Nephron (organoid): ENCODE measurements at regions not wholly inside any gene's neighbourhood (a gene's known extent, or its start where the extent isn't known, plus 50 kb on each side); places are given as distances from the start of the nearest gene placed in this dataset.

Experiments used
- H3K27ac Mint-ChIP-seq, 3 experiments: 2 replicates each; pipeline ENCODE4 v1.8.0; 2020; ENCODE audit warnings: mixed read lengths in 3 of 3, mild to moderate bottlenecking in 2 of 3, moderate library complexity in 1 of 3
- H3K27me3 Mint-ChIP-seq: 2 replicates; pipeline ENCODE4 v1.8.0; 2021; ENCODE audit warnings: low read depth, mild to moderate bottlenecking, moderate library complexity, mixed read lengths
- H3K36me3 Mint-ChIP-seq: 2 replicates; pipeline ENCODE4 v1.8.0; 2020; ENCODE audit warnings: low read depth, mixed read lengths
- H3K4me1 Mint-ChIP-seq: 2 replicates; pipeline ENCODE4 v1.8.0; 2020; ENCODE audit warnings: mixed read lengths
- H3K4me3 Mint-ChIP-seq, 3 experiments: 2 replicates each; pipeline ENCODE4 v1.8.0; 2020; ENCODE audit warnings: mild to moderate bottlenecking in 3 of 3, mixed read lengths in 3 of 3, moderate library complexity in 2 of 3
- H3K9me3 Mint-ChIP-seq: 2 replicates; pipeline ENCODE4 v1.8.0; 2020; ENCODE audit warnings: mixed read lengths
- CTCF ChIP-seq, 3 experiments: fragments of 200-600 bp; sonication (generic); IDR thresholded peaks; one replicate each; pipeline ENCODE4 v1.5.0; 2021; ENCODE audit warnings: antibody characterized with exemption in 3 of 3; ENCODE audit not compliant: unreplicated experiment in 3 of 3

GRCh38 chr9:79222483-79222882, 349.3 kb upstream of the TLE4 start:
- no peak for TF ChIP-seq CTCF (IDR thresholded peaks at IDR 0.05; ENCODE audit: unreplicated experiment in 3 of 3)
- Mint-ChIP-seq H3K4me3 (no peak overlapping the region), H3K27ac (no peak overlapping the region), H3K27me3 (no peaks in the 10 kb centered on the region), H3K36me3 (no peaks in the 10 kb centered on the region), H3K4me1 (no peaks in the 10 kb centered on the region), H3K9me3 (peaks cover 12% of the 10 kb centered on the region)

GRCh38 chr9:79224672-79225433, 346.9 kb upstream of the TLE4 start:
- Mint-ChIP-seq H3K27ac (no peak overlapping the region), H3K27me3 (no peaks in the 10 kb centered on the region), H3K9me3 (peaks cover 12% of the 10 kb centered on the region), H3K36me3 (no peaks in the 10 kb centered on the region), H3K4me3 (no peak overlapping the region), H3K4me1 (no peaks in the 10 kb centered on the region)
- no peak for TF ChIP-seq CTCF (IDR thresholded peaks at IDR 0.05; ENCODE audit: unreplicated experiment in 3 of 3)

DNA sequence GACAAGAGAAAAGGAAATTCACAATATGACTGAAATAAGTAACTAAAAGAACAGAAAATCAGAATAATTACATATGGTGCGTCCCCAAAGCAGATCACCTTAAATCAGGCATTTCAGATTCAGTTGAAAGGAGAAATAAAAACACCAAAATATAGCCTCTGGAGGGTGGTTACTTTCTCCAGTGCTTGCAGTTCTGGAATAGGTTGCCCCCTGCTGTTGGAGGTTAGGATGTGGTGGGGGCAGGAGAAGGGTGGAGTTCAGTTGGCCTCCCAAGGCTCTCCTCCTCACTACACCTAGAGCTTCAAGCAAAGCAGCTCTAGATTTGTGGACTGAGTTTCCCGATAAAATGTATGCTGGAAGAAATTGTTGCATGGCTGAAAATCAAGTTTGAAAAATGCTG, 338.2 kb upstream of the TLE4 start:
- Mint-ChIP-seq H3K4me1 (no peaks in the 10 kb centered on the region), H3K36me3 (peaks cover 3% of the 10 kb centered on the region), H3K4me3 (no peak overlapping the region), H3K27me3 (peaks cover 1% of the 10 kb centered on the region), H3K27ac (no peak overlapping the region), H3K9me3 (peaks cover 13% of the 10 kb centered on the region)
- no peak for TF ChIP-seq CTCF (IDR thresholded peaks at IDR 0.05; ENCODE audit: unreplicated experiment in 3 of 3)

- no peaks in the 10 kb centered on the region for H3K36me3 Mint-ChIP-seq
- H3K4me1 Mint-ChIP-seq = no peaks in the 10 kb centered on the region
- no peak overlapping the region for H3K27ac Mint-ChIP-seq
- H3K4me3 Mint-ChIP-seq = no peak overlapping the region
- peaks cover 9% of the 10 kb centered on the region for H3K27me3 Mint-ChIP-seq
- TF ChIP-seq CTCF (IDR thresholded peaks at IDR 0.05; ENCODE audit: unreplicated experiment in 3 of 3) = no peak
- peaks cover 10% of the 10 kb centered on the region for H3K9me3 Mint-ChIP-seq
Observed at GRCh38 chr9:79236466-79236865, 335.3 kb upstream of the TLE4 start.

DNA sequence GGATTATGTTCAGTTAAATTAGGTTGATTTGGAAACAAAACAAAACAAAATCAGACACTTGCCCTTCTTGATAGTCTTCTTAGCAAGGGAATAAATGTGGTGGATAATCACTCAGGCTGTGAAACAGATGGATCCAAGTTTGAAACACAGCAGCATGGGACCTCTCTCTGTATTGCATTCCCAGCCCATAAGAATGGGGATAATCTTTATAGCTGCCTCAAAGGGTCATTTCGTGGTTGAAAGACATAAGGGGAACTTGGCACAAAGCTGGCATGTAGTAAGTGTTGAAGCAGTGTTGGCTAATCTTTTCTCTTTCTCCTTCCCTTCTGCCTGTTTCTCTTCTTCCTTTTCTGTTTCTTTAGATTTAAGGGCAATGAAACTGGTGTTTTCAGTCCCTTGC, 333.9 kb upstream of the TLE4 start:
- no peaks in the 10 kb centered on the region for H3K36me3 Mint-ChIP-seq
- H3K9me3 Mint-ChIP-seq = peaks cover 10% of the 10 kb centered on the region
- peaks cover 18% of the 10 kb centered on the region for H3K27me3 Mint-ChIP-seq
- H3K27ac Mint-ChIP-seq = no peak overlapping the region
- TF ChIP-seq CTCF (IDR thresholded peaks at IDR 0.05; ENCODE audit: unreplicated experiment in 3 of 3) = no peak
- H3K4me3 Mint-ChIP-seq = no peak overlapping the region
- no peaks in the 10 kb centered on the region for H3K4me1 Mint-ChIP-seq

DNA sequence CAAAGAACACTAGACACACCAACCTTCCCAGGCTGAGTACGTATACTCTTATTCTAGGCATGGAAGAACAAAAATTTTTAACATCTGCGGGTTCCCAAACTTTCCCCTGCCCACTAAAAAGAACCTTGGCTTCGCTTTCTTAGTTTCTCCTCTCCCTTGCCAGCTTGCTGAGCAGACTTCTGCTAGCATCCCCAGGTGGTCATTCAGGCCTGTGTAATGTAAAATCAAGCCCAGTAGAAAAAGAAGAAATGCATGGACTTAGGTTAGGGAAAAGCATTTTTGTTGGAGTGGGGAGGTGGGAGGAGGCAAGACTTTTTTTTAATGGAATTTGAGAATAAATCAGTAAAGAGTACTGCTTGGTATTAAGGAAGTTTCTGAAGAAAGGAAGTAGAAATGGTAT, 331.0 kb upstream of the TLE4 start:
- Mint-ChIP-seq H3K27ac (no peak overlapping the region), H3K4me3 (no peak overlapping the region), H3K36me3 (no peaks in the 10 kb centered on the region), H3K4me1 (no peaks in the 10 kb centered on the region), H3K9me3 (peaks cover 10% of the 10 kb centered on the region), H3K27me3 (peaks cover 27% of the 10 kb centered on the region)
- no peak for TF ChIP-seq CTCF (IDR thresholded peaks at IDR 0.05; ENCODE audit: unreplicated experiment in 3 of 3)
